ENCODE measurements at regions not wholly inside any gene's neighbourhood (a gene's known extent, or its start where the extent isn't known, plus 50 kb on each side); places are given as distances from the start of the nearest gene placed in this dataset.

- Histone ChIP-seq H3K9ac (ENCODE audit: low read length) (no peak overlapping the region), H3K9me2 (ENCODE audit: insufficient read depth, low read length) (no peaks in the 10 kb centered on the region), H3F3A (ENCODE audit: insufficient read depth, low read length, poor library complexity, severe bottlenecking) (no peaks in the 10 kb centered on the region), H3K4me2 (ENCODE audit: low read length) (no peak overlapping the region), H2AFZ (ENCODE audit: low read depth, low read length) (no peak overlapping the region), H3K36me3 (ENCODE audit: insufficient read depth, low read length) (no peaks in the 10 kb centered on the region), H3K27ac (ENCODE audit: low read length) (no peak overlapping the region), H3K27me3 (ENCODE audit: insufficient read depth, low read depth, low read length) (no peaks in the 10 kb centered on the region), H3K4me3 (ENCODE audit: low read length) (no peak overlapping the region), H3K79me2 (replicated peaks; ENCODE audit: insufficient read depth, low read length) (no peaks in the 10 kb centered on the region), H4K20me1 (ENCODE audit: insufficient read depth) (no peaks in the 10 kb centered on the region), H3K9me3 (ENCODE audit: low read length) (no peaks in the 10 kb centered on the region)
- no peak for TF ChIP-seq MXI1 (conservative IDR thresholded peaks at IDR 0.05; ENCODE audit: poor library complexity, severe bottlenecking)
- TF ChIP-seq SMC3 (conservative IDR thresholded peaks at IDR 0.05; ENCODE audit: poor library complexity) = no peak
- TF ChIP-seq EP300 (conservative IDR thresholded peaks at IDR 0.05; ENCODE audit: poor library complexity, severe bottlenecking) = no peak
- TF ChIP-seq CTCF (IDR thresholded peaks at IDR 0.05; ENCODE audit: poor library complexity, severe bottlenecking) = no peak
- no peak for TF ChIP-seq RAD21 (conservative IDR thresholded peaks at IDR 0.05)
- TF ChIP-seq POLR2AphosphoS5 (IDR thresholded peaks at IDR 0.05) = no peak
- TF ChIP-seq REST (IDR thresholded peaks at IDR 0.05; ENCODE audit: borderline replicate concordance) = no peak
Observed at GRCh38 chr12:90770861-90771260, 184.1 kb downstream of the CCER1 start.

- no peak overlapping the region for H3K4me2 ChIP-seq (ENCODE audit: low read length)
- no peaks in the 10 kb centered on the region for H3F3A ChIP-seq (ENCODE audit: insufficient read depth, low read length, poor library complexity, severe bottlenecking)
- no peak overlapping the region for H3K9ac ChIP-seq (ENCODE audit: low read length)
- TF ChIP-seq RAD21 (conservative IDR thresholded peaks at IDR 0.05) = no peak
- TF ChIP-seq EZH2 (IDR thresholded peaks at IDR 0.05; ENCODE audit: borderline replicate concordance, insufficient read depth, low read length, poor library complexity, severe bottlenecking) = no peak
- no peak for TF ChIP-seq REST (IDR thresholded peaks at IDR 0.05; ENCODE audit: borderline replicate concordance)
- no peak for TF ChIP-seq CTCF (IDR thresholded peaks at IDR 0.05; ENCODE audit: poor library complexity, severe bottlenecking)
- TF ChIP-seq EP300 (conservative IDR thresholded peaks at IDR 0.05; ENCODE audit: poor library complexity, severe bottlenecking) = no peak
- no peak for TF ChIP-seq MXI1 (conservative IDR thresholded peaks at IDR 0.05; ENCODE audit: poor library complexity, severe bottlenecking)
- no peak for TF ChIP-seq SMC3 (conservative IDR thresholded peaks at IDR 0.05; ENCODE audit: poor library complexity)
- TF ChIP-seq TAF1 (IDR thresholded peaks at IDR 0.05; ENCODE audit: low read depth) = no peak
- no peak for TF ChIP-seq POLR2AphosphoS5 (IDR thresholded peaks at IDR 0.05)
- no peaks in the 10 kb centered on the region for H3K27me3 ChIP-seq (ENCODE audit: insufficient read depth, low read depth, low read length)
- H3K27ac ChIP-seq (ENCODE audit: low read length) = no peak overlapping the region
- no peak overlapping the region for H3K4me3 ChIP-seq (ENCODE audit: low read length)
- no peaks in the 10 kb centered on the region for H4K20me1 ChIP-seq (ENCODE audit: insufficient read depth)
- no peaks in the 10 kb centered on the region for H3K79me2 ChIP-seq (replicated peaks; ENCODE audit: insufficient read depth, low read length)
- H2AFZ ChIP-seq (ENCODE audit: low read depth, low read length) = no peak overlapping the region
- no peaks in the 10 kb centered on the region for H3K9me2 ChIP-seq (ENCODE audit: insufficient read depth, low read length)
- no peaks in the 10 kb centered on the region for H3K9me3 ChIP-seq (ENCODE audit: low read length)
- H3K36me3 ChIP-seq (ENCODE audit: insufficient read depth, low read length) = no peaks in the 10 kb centered on the region
Observed at GRCh38 chr12:90757957-90758356, 197.0 kb downstream of the CCER1 start.

All from neural cell (in vitro differentiated cells).